ENCODE measurements at regions not wholly inside any gene's neighbourhood (a gene's known extent, or its start where the extent isn't known, plus 50 kb on each side); places are given as distances from the start of the nearest gene placed in this dataset.

- no peak overlapping the region for H3K9ac ChIP-seq (ENCODE audit: insufficient read depth, low read length, poor library complexity, severe bottlenecking)
- no peaks in the 10 kb centered on the region for H3K36me3 Mint-ChIP-seq
Observed at GRCh38 chr18:5073026-5073944, 123.8 kb downstream of the AKAIN1 start.

GRCh38 chr18:5068851-5069250 lies 128.2 kb downstream of the AKAIN1 start:
- Histone ChIP-seq H3K4me1 (ENCODE audit: control insufficient read depth in 1 of 2, insufficient read depth in 2 of 2, low read length in 2 of 2) (no peaks in the 10 kb centered on the region), H3K27ac (ENCODE audit: low read depth in 1 of 2, low read length in 2 of 2) (no peak overlapping the region), H3K9ac (ENCODE audit: insufficient read depth, low read length, poor library complexity, severe bottlenecking) (no peak overlapping the region), H3K27me3 (ENCODE audit: control insufficient read depth in 2 of 2, insufficient read depth in 2 of 2, low read length in 2 of 2) (no peaks in the 10 kb centered on the region), H3K4me3 (replicated peaks in 1 of 3; ENCODE audit: low read depth in 2 of 3, low read length in 3 of 3) (no peak overlapping the region), H3K4me2 (replicated peaks; ENCODE audit: extremely low read depth, low read length, poor library complexity, severe bottlenecking) (no peak overlapping the region), H3K79me2 (ENCODE audit: insufficient read depth, low read length) (no peaks in the 10 kb centered on the region), H3K9me3 (replicated peaks in 1 of 2; ENCODE audit: control insufficient read depth in 1 of 2, insufficient read depth in 1 of 2, low read length in 2 of 2) (no peaks in the 10 kb centered on the region), H2AFZ (ENCODE audit: insufficient read depth, low read depth, low read length, poor library complexity, severe bottlenecking) (no peak overlapping the region), H3K36me3 (replicated peaks in 1 of 2; ENCODE audit: control insufficient read depth in 1 of 2, insufficient read depth in 2 of 2, low read length in 2 of 2) (no peaks in the 10 kb centered on the region), H4K20me1 (ENCODE audit: insufficient read depth, low read length) (no peaks in the 10 kb centered on the region)
- Mint-ChIP-seq H3K36me3 (no peaks in the 10 kb centered on the region), H3K27ac (no peak overlapping the region), H3K9me3 (no peaks in the 10 kb centered on the region), H3K27me3 (ENCODE audit: low read depth in 3 of 3) (peaks cover 1 to 3% (median 2%) of the 10 kb centered on the region in 3 donors), H3K4me1 (no peaks in the 10 kb centered on the region), H3K4me3 (no peak overlapping the region)
- intact Hi-C loops (cut with micrococcal nuclease), result no loop called here
- DNase-seq, result no peak
- TF ChIP-seq, protein P1, sequence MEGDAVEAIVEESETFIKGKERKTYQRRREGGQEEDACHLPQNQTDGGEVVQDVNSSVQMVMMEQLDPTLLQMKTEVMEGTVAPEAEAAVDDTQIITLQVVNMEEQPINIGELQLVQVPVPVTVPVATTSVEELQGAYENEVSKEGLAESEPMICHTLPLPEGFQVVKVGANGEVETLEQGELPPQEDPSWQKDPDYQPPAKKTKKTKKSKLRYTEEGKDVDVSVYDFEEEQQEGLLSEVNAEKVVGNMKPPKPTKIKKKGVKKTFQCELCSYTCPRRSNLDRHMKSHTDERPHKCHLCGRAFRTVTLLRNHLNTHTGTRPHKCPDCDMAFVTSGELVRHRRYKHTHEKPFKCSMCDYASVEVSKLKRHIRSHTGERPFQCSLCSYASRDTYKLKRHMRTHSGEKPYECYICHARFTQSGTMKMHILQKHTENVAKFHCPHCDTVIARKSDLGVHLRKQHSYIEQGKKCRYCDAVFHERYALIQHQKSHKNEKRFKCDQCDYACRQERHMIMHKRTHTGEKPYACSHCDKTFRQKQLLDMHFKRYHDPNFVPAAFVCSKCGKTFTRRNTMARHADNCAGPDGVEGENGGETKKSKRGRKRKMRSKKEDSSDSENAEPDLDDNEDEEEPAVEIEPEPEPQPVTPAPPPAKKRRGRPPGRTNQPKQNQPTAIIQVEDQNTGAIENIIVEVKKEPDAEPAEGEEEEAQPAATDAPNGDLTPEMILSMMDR (IDR thresholded peaks at IDR 0.05), result no peak
- WGBS (ENCODE audit: insufficient coverage), result 80% methylated on average over 1 of the region's 3 CpGs

More at GRCh38 chr18:5073026-5073944, 123.8 kb downstream of the AKAIN1 start:
- Histone ChIP-seq H3K4me1 (ENCODE audit: control insufficient read depth in 1 of 2, insufficient read depth in 2 of 2, low read length in 2 of 2) (no peaks in the 10 kb centered on the region), H3K27ac (ENCODE audit: low read depth in 1 of 2, low read length in 2 of 2) (no peak overlapping the region), H3K79me2 (ENCODE audit: insufficient read depth, low read length) (no peaks in the 10 kb centered on the region), H3K4me2 (replicated peaks; ENCODE audit: extremely low read depth, low read length, poor library complexity, severe bottlenecking) (no peak overlapping the region), H3K4me3 (replicated peaks in 1 of 3; ENCODE audit: low read depth in 2 of 3, low read length in 3 of 3) (no peak overlapping the region), H4K20me1 (ENCODE audit: insufficient read depth, low read length) (no peaks in the 10 kb centered on the region), H2AFZ (ENCODE audit: insufficient read depth, low read depth, low read length, poor library complexity, severe bottlenecking) (no peak overlapping the region), H3K27me3 (ENCODE audit: control insufficient read depth in 2 of 2, insufficient read depth in 2 of 2, low read length in 2 of 2) (no peaks in the 10 kb centered on the region), H3K9me3 (replicated peaks in 1 of 2; ENCODE audit: control insufficient read depth in 1 of 2, insufficient read depth in 1 of 2, low read length in 2 of 2) (no peaks in the 10 kb centered on the region), H3K36me3 (replicated peaks in 1 of 2; ENCODE audit: control insufficient read depth in 1 of 2, insufficient read depth in 2 of 2, low read length in 2 of 2) (no peaks in the 10 kb centered on the region)
- Mint-ChIP-seq H3K4me3 (no peak overlapping the region), H3K4me1 (no peaks in the 10 kb centered on the region), H3K27ac (no peak overlapping the region), H3K9me3 (no peaks in the 10 kb centered on the region), H3K27me3 (ENCODE audit: low read depth in 3 of 3) (peaks cover 1 to 3% (median 2%) of the 10 kb centered on the region in 3 donors)
- intact Hi-C loops (cut with micrococcal nuclease), result no loop called here
- TF ChIP-seq, protein P1 (IDR thresholded peaks at IDR 0.05), result peak; percentile 44
- WGBS (ENCODE audit: insufficient coverage), result 67% methylated on average over 3 of the region's 9 CpGs
- DNase-seq, result peak in 1 of 3 donors; percentile 10
